ENCODE measurements at regions not wholly inside any gene's neighbourhood (a gene's known extent, or its start where the extent isn't known, plus 50 kb on each side); places are given as distances from the start of the nearest gene placed in this dataset.

DNA sequence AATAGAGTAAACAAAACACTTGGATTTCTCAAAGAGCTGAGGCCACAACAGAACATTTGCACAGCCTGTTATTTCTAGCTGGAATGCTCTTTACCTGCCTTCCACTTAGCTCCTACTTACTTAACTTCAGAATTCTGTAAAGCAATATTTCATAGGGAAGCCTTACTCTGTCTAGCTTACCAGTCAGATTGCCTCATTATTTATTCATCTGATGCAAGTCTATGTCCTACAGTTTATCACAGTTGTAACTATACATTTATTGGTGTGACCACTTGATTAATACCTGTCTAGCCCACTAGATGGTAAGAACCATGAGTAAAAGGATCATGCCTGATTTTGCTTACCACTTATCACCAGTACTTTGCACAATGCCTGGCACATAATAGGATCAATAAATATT lies 56.1 kb upstream of the ME3 start:
- Mint-ChIP-seq H3K4me3 (no peak overlapping the region), H3K36me3 (peaks cover 2% of the 10 kb centered on the region), H3K27me3 (ENCODE audit: low read depth) (no peaks in the 10 kb centered on the region), H3K27ac (no peak overlapping the region), H3K9me3 (peaks cover 22% of the 10 kb centered on the region), H3K4me1 (peaks cover 13% of the 10 kb centered on the region)
- TF ChIP-seq, protein P1, sequence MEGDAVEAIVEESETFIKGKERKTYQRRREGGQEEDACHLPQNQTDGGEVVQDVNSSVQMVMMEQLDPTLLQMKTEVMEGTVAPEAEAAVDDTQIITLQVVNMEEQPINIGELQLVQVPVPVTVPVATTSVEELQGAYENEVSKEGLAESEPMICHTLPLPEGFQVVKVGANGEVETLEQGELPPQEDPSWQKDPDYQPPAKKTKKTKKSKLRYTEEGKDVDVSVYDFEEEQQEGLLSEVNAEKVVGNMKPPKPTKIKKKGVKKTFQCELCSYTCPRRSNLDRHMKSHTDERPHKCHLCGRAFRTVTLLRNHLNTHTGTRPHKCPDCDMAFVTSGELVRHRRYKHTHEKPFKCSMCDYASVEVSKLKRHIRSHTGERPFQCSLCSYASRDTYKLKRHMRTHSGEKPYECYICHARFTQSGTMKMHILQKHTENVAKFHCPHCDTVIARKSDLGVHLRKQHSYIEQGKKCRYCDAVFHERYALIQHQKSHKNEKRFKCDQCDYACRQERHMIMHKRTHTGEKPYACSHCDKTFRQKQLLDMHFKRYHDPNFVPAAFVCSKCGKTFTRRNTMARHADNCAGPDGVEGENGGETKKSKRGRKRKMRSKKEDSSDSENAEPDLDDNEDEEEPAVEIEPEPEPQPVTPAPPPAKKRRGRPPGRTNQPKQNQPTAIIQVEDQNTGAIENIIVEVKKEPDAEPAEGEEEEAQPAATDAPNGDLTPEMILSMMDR (IDR thresholded peaks at IDR 0.05; ENCODE audit: unreplicated experiment) = no peak
- no peak for DNase-seq (ENCODE audit: low spot score in 2 of 2, unreplicated experiment in 2 of 2)

DNA sequence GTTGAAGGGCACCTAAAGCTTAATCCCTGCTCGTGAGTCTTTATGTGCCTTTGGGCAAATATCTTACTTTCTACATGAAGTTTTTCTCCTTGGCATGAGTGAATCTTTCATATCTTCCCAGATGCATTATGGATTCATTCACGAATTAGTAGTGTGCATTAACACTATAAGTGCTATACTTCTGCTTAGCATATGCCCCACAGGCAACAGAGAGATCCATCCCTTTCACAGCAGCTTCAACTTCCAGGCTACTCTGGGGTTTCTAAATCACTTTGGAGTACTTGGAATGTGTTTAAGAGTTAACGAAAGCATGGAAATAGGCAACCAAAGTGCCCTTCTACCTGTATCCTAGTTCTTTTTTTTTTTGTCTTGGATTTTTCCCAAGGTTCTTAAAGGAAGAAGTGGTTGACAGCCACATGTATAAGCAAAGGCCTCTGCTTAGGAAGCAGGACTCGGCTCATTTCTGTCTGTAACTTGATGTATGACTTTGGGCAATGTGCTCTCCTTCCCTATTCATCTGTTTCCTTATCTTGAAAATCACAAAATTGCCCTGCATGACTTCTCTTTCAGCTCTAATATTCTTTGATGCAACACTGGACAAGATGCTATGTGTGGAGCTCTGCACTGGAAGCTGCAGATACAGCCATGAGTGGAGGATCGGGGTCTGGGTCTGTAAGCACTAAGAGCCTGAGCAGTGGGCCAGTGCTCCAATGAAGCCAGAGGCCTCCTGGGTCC lies 54.5 kb upstream of the ME3 start:
- Mint-ChIP-seq H3K36me3 (peaks cover 10% of the 10 kb centered on the region), H3K4me1 (peaks cover 13% of the 10 kb centered on the region), H3K27me3 (ENCODE audit: low read depth) (no peaks in the 10 kb centered on the region), H3K27ac (no peak overlapping the region), H3K9me3 (peaks cover 34% of the 10 kb centered on the region), H3K4me3 (no peak overlapping the region)
- DNase-seq (ENCODE audit: low spot score in 2 of 2, unreplicated experiment in 2 of 2) = no peak
- TF ChIP-seq, protein P1 (IDR thresholded peaks at IDR 0.05; ENCODE audit: unreplicated experiment) = no peak

DNA sequence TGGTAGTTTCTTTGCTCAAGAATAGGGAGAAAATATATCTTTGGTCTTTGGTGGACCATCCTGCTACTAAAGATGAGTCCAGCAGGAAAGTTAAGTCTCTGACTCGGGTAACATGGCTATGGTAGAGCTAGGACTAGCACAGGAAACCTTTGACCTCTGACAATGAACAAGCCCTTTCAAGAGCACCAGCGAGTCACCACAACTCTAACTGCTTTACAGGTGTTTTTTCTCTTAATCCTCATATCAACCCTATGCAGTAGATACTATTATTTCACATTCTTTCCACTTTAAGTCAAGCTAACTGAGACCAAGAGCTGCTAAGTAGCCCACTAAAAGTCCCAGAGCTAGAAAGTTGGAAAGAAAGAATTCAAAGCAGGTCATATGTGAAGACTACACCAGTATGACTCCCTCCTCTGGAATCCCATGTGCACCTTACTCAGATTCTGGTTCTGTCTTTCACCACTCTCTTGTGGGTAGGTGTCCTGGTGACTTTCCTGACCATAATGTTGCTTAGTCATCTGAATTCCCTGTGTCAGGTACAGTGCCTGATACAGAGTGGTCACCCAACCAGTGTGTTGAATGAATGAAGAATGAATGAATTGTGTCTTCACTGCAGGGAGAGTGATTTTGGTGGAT lies 53.8 kb upstream of the ME3 start:
- H3K4me3 Mint-ChIP-seq = no peak overlapping the region
- no peaks in the 10 kb centered on the region for H3K27me3 Mint-ChIP-seq (ENCODE audit: low read depth)
- peaks cover 17% of the 10 kb centered on the region for H3K36me3 Mint-ChIP-seq
- H3K27ac Mint-ChIP-seq = no peak overlapping the region
- DNase-seq (ENCODE audit: low spot score in 2 of 2, unreplicated experiment in 2 of 2) = no peak
- peaks cover 13% of the 10 kb centered on the region for H3K4me1 Mint-ChIP-seq
- TF ChIP-seq, protein P1 (IDR thresholded peaks at IDR 0.05; ENCODE audit: unreplicated experiment) = no peak
- H3K9me3 Mint-ChIP-seq = peaks cover 41% of the 10 kb centered on the region

DNA sequence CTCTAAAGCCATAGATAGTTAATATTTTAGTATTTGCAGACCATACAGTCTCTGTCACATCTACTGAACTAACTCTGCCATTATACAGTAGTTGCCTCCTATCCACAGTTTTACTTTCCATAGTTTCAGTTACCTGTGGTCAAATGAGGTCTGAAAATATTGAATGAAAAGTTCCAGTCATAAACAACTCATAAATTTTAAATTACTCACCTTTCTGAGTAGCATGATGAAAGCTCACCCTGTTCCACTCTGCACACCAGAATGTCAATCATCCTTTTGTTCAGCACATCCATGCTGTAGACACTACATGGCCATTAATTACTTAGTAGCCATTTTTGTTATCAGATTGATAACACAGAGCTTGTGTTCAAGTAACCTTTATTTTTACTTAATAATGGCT lies 51.7 kb upstream of the ME3 start:
- no peak overlapping the region for H3K27ac Mint-ChIP-seq
- peaks cover 16% of the 10 kb centered on the region for H3K36me3 Mint-ChIP-seq
- peaks cover 28% of the 10 kb centered on the region for H3K4me1 Mint-ChIP-seq
- H3K9me3 Mint-ChIP-seq = peaks cover 35% of the 10 kb centered on the region
- no peak overlapping the region for H3K4me3 Mint-ChIP-seq
- no peak for DNase-seq (ENCODE audit: low spot score in 2 of 2, unreplicated experiment in 2 of 2)
- H3K27me3 Mint-ChIP-seq (ENCODE audit: low read depth) = no peaks in the 10 kb centered on the region
- TF ChIP-seq, protein P1 (IDR thresholded peaks at IDR 0.05; ENCODE audit: unreplicated experiment) = no peak

DNA sequence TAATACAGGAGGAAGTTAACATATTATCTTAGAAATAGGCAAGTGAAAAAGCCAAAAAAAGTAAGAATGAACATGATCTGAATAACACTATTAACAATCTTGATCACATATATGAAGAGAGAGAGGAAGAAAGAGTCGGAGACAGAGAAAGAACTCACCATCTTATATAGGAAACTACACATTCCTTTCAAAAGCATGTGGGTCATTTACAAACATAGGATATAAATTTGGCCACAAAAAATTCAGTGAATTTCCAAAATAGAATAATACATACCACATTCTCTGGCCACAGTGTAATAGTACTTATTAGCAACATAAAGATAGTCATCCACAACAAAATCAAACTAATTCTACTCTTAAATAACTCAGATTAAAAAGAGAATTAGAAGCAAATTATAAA lies 50.9 kb upstream of the ME3 start:
- no peaks in the 10 kb centered on the region for H3K27me3 Mint-ChIP-seq (ENCODE audit: low read depth)
- H3K9me3 Mint-ChIP-seq = peaks cover 35% of the 10 kb centered on the region
- TF ChIP-seq, protein P1 (IDR thresholded peaks at IDR 0.05; ENCODE audit: unreplicated experiment) = no peak
- DNase-seq (ENCODE audit: low spot score in 2 of 2, unreplicated experiment in 2 of 2) = no peak
- peaks cover 16% of the 10 kb centered on the region for H3K36me3 Mint-ChIP-seq
- H3K27ac Mint-ChIP-seq = no peak overlapping the region
- peaks cover 31% of the 10 kb centered on the region for H3K4me1 Mint-ChIP-seq
- H3K4me3 Mint-ChIP-seq = no peak overlapping the region
